GM23248 (cell line): ENCODE measurements at regions not wholly inside any gene's neighbourhood (a gene's known extent, or its start where the extent isn't known, plus 50 kb on each side); places are given as distances from the start of the nearest gene placed in this dataset.

ENCODE experiments used
- EZH2 ChIP-seq: fragments of 200-600 bp; sonication (generic); IDR thresholded peaks from 2 replicates; pipeline ENCODE4 v1.6.1; 2018; ENCODE audit warnings: antibody characterized with exemption, mild to moderate bottlenecking; ENCODE audit not compliant: insufficient read depth, poor library complexity, severe bottlenecking
- EZH2phosphoT487 ChIP-seq: fragments of 200-600 bp; sonication (generic); IDR thresholded peaks from 2 replicates; pipeline ENCODE4 v1.6.1; 2018; ENCODE audit warnings: antibody characterized with exemption, moderate library complexity, mild to moderate bottlenecking, low read depth; ENCODE audit not compliant: insufficient read depth

GRCh38 chr2:2464094-2464493 lies 133.0 kb upstream of the MYT1L start:
- TF ChIP-seq EZH2 = no peak
- TF ChIP-seq EZH2phosphoT487 = no peak
